ENCODE measurements at regions not wholly inside any gene's neighbourhood (a gene's known extent, or its start where the extent isn't known, plus 50 kb on each side); places are given as distances from the start of the nearest gene placed in this dataset.
"Not testable (repeated sequence)": the region's sequence is repeated elsewhere in the genome, so short reads cannot be mapped to it uniquely, and the experiment has no call there.

GRCh38 chr3:1456781-1457311 is 364.0 kb downstream of the CNTN6 start:
- no peak overlapping the region for H3K27ac Mint-ChIP-seq (ENCODE audit: unreplicated experiment)
- H3K4me1 Mint-ChIP-seq (ENCODE audit: unreplicated experiment) = no peaks in the 10 kb centered on the region
- H3K4me3 Mint-ChIP-seq (ENCODE audit: unreplicated experiment) = no peak overlapping the region
- H3K9me3 Mint-ChIP-seq (ENCODE audit: unreplicated experiment) = peaks cover 9% of the 10 kb centered on the region
- DNase-seq (ENCODE audit: low spot score) = no peak
- no peak for TF ChIP-seq CTCF (IDR thresholded peaks at IDR 0.05; ENCODE audit: unreplicated experiment)
- no peaks in the 10 kb centered on the region for H3K36me3 Mint-ChIP-seq (ENCODE audit: low read depth, unreplicated experiment)
- H3K27me3 Mint-ChIP-seq (ENCODE audit: unreplicated experiment) = peaks cover 5% of the 10 kb centered on the region

- Mint-ChIP-seq H3K4me1 (ENCODE audit: unreplicated experiment) (no peaks in the 10 kb centered on the region), H3K4me3 (ENCODE audit: unreplicated experiment) (no peak overlapping the region), H3K27ac (ENCODE audit: unreplicated experiment) (no peak overlapping the region), H3K27me3 (ENCODE audit: unreplicated experiment) (peaks cover 2% of the 10 kb centered on the region), H3K9me3 (ENCODE audit: unreplicated experiment) (peaks cover 10% of the 10 kb centered on the region), H3K36me3 (ENCODE audit: low read depth, unreplicated experiment) (no peaks in the 10 kb centered on the region)
- TF ChIP-seq CTCF (IDR thresholded peaks at IDR 0.05; ENCODE audit: unreplicated experiment) = no peak
- no peak for DNase-seq (ENCODE audit: low spot score)
Observed at GRCh38 chr3:1462371-1462770, 369.5 kb downstream of the CNTN6 start.

GRCh38 chr3:1462856-1463450 is 370.1 kb downstream of the CNTN6 start:
- H3K9me3 Mint-ChIP-seq (ENCODE audit: unreplicated experiment) = peaks cover 10% of the 10 kb centered on the region
- H3K4me3 Mint-ChIP-seq (ENCODE audit: unreplicated experiment) = no peak overlapping the region
- no peak overlapping the region for H3K27ac Mint-ChIP-seq (ENCODE audit: unreplicated experiment)
- H3K27me3 Mint-ChIP-seq (ENCODE audit: unreplicated experiment) = peaks cover 2% of the 10 kb centered on the region
- TF ChIP-seq CTCF (IDR thresholded peaks at IDR 0.05; ENCODE audit: unreplicated experiment) = no peak
- no peaks in the 10 kb centered on the region for H3K4me1 Mint-ChIP-seq (ENCODE audit: unreplicated experiment)
- no peaks in the 10 kb centered on the region for H3K36me3 Mint-ChIP-seq (ENCODE audit: low read depth, unreplicated experiment)
- DNase-seq (ENCODE audit: low spot score) = no peak

- H3K27me3 Mint-ChIP-seq (ENCODE audit: unreplicated experiment); DNase-seq (ENCODE audit: low spot score); H3K4me3 Mint-ChIP-seq (ENCODE audit: unreplicated experiment); H3K27ac Mint-ChIP-seq (ENCODE audit: unreplicated experiment); H3K4me1 Mint-ChIP-seq (ENCODE audit: unreplicated experiment); H3K36me3 Mint-ChIP-seq (ENCODE audit: low read depth, unreplicated experiment); H3K9me3 Mint-ChIP-seq (ENCODE audit: unreplicated experiment): not testable (repeated sequence)
Observed at GRCh38 chr3:1465091-1465490, 372.3 kb downstream of the CNTN6 start.

- H3K4me1 Mint-ChIP-seq (ENCODE audit: unreplicated experiment) = no peaks in the 10 kb centered on the region
- H3K9me3 Mint-ChIP-seq (ENCODE audit: unreplicated experiment) = peaks cover 16% of the 10 kb centered on the region
- no peak overlapping the region for H3K4me3 Mint-ChIP-seq (ENCODE audit: unreplicated experiment)
- DNase-seq (ENCODE audit: low spot score) = no peak
- H3K27ac Mint-ChIP-seq (ENCODE audit: unreplicated experiment) = no peak overlapping the region
- no peaks in the 10 kb centered on the region for H3K27me3 Mint-ChIP-seq (ENCODE audit: unreplicated experiment)
- H3K36me3 Mint-ChIP-seq (ENCODE audit: low read depth, unreplicated experiment) = no peaks in the 10 kb centered on the region
- TF ChIP-seq CTCF (IDR thresholded peaks at IDR 0.05; ENCODE audit: unreplicated experiment) = no peak
Observed at GRCh38 chr3:1468145-1468544, 375.3 kb downstream of the CNTN6 start.

All from endothelial cell (in vitro differentiated cells).